NCI-H524 (cell line): ENCODE measurements at regions not wholly inside any gene's neighbourhood (a gene's known extent, or its start where the extent isn't known, plus 50 kb on each side); places are given as distances from the start of the nearest gene placed in this dataset.
"Not testable (repeated sequence)": the region's sequence is repeated elsewhere in the genome, so short reads cannot be mapped to it uniquely, and the experiment has no call there.

ENCODE experiments used
- DNase-seq, 2 experiments: peaks; one replicate each; lab custom pipeline; 2025; lab: John Stamatoyannopoulos, UW

DNA sequence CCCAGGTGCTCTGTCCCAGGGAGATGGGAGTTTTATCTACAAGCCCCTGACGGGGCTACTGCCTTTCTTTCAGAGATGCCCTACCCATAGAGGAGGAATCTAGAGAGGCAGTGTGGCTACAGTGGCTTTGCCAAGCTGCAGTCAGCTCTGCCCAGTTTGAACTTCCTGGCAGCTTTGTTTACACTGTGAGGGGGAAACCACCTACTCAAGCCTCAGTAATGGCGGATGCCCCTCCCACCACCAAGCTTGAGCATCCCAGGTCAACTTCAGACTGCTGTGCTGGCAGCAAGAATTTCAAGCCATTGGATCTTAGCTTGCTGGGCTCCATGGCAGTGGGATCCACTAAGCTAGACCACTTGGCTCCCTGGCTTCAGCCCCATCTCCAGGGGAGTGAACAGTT, 53.1 kb upstream of the TMEM252 start:
- DNase-seq = not testable (repeated sequence)

GRCh38 chr9:68595868-68596267, 55.2 kb upstream of the TMEM252 start:
- no peak for DNase-seq

DNA sequence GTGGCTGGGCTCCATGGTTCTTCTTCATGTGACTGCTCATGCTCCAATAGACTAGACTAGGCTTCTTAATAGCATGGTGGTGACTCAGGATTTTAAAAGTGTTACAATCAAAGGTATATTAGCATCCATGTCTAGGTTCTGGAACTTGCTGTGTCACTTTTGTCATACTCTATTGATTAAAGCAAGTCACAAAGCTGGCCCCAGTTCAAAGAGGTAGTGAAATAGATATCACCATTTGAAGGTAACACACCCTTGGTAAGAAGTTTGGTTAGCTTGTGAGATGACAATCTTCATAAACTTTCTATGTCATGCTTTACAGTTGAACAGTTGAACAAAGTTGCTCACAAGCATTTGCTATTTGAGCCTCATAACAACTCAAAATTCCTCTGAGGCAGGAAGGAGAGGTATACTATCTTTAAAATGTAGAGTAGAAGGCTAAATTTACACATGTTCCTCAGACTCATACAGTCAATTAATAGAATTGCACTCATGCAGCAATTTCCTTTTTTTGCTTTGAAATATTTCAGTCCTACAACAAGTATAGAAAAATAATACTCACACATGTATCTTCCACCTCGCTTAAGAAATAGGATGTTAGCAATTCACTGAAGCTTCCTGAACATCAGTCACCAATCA, 56.8 kb upstream of the TMEM252 start:
- DNase-seq = no peak

DNA sequence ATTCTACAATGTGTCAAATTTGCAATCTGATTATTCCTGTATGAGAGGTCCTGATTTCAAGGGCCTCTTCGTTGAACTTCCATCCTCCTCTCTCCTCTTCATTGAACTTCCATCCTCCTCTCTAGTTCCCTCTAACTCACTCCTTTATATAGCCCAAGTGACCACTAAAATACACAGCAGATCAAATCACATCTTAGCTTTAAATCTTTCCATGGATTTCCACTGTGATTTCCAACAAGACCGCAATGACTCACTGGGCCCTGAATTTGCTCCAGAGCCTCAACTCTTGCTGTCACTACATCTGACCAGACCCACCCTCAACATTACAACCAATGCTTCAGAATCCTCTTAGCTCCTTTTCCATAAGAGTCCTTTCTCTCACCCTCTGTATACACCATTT, 59.1 kb upstream of the TMEM252 start:
- no peak for DNase-seq

- no peak for DNase-seq
Observed at GRCh38 chr9:68601081-68601480, 60.4 kb upstream of the TMEM252 start.

GRCh38 chr9:68603371-68603770, 62.7 kb upstream of the TMEM252 start:
- no peak for DNase-seq

- DNase-seq = no peak
Observed at GRCh38 chr9:68608763-68609162, 68.1 kb upstream of the TMEM252 start.

DNA sequence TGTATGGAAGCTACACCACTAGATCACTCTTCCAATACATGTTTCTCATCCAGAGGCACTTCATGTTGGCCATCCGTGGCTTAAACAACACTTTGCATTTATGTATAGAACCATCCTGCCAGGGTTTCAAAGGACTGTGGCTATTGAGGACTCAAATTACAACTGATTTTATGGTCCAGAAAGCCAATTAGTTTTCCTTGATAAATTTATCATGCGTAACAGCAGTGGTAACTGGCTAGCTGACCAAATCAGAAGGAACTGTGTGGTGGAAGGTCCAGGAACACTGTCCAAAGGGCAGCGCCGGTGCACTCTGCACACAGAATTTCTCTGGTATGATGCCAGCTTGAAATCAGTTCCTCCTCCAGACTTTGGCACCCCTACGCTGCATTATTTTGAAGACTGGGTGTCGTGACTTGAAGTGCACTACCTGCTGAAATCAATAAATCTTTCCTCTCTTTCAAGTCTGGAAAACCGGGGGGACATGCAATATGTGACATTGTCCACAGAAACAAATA, 69.3 kb upstream of the TMEM252 start:
- no peak for DNase-seq

DNA sequence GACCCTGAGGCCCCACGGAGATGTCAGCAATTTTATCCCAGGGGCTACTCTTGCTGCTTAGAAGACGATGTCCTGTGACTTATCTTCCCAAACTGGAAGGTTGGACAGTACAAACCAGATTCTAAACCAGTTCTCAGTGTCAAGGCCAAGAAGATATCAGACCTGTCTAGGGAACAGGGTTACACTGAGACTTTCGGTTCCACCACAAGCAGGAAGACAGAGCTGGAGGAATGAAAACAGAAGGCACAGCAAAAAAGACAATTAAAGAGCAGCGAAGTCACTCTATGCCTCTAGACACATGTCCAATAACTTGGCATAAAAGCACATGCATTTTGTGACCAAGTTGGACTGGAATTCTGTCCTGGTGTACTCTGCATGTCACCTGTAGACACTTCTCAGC, 73.4 kb upstream of the TMEM252 start:
- no peak for DNase-seq

- not testable (repeated sequence) for DNase-seq
Observed at GRCh38 chr9:68617011-68617410, 76.3 kb upstream of the TMEM252 start.

GRCh38 chr9:68619072-68619471, 78.4 kb upstream of the TMEM252 start:
- DNase-seq = no peak

- DNase-seq = no peak
Observed at GRCh38 chr9:68619636-68620035, 79.0 kb upstream of the TMEM252 start.

- DNase-seq = no peak
Observed at GRCh38 chr9:68625559-68625958, 79.5 kb upstream of the PIP5K1B start.

- DNase-seq = no peak
Observed at GRCh38 chr9:68626526-68626925, 78.5 kb upstream of the PIP5K1B start.

DNA sequence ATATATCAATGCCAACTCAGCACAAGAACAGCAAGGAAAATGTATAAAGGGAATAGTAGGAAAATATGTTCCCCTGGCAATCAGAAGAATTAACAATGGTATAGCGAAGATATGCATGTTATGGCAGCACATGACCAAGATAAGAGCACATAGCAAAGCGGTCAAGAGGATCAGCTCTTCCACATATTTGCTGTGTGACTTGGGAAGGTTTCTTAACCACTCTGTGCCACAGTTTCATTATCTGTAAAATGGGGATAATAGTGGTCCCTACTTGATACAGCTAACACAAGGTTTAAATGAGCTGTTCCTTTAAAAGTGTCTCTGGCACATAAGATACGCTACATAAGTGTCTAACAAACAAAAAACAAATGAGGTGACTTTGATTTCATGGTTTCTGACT, 77.9 kb upstream of the PIP5K1B start:
- no peak for DNase-seq

DNA sequence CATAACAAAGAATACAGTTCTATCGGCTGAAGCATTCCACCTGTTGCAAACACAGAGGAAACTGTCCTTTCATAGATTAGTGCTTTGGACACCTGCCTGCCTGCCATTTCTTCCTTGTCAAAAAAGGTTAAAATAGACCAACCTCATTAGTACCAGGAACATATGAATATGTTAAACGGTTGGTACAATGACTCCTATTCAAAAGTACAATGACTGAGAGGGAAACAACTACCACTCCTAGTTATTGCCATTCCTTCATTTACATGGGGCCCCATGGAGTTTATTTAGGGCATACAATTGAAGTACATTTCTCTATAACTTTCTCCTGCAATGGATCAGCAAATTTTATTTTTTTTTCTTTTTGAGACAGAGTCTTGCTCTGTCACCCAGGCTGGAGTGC, 77.4 kb upstream of the PIP5K1B start:
- no peak for DNase-seq

- no peak for DNase-seq
Observed at GRCh38 chr9:68629042-68629441, 76.0 kb upstream of the PIP5K1B start.

- DNase-seq = no peak
Observed at GRCh38 chr9:68631811-68632210, 73.2 kb upstream of the PIP5K1B start.

DNA sequence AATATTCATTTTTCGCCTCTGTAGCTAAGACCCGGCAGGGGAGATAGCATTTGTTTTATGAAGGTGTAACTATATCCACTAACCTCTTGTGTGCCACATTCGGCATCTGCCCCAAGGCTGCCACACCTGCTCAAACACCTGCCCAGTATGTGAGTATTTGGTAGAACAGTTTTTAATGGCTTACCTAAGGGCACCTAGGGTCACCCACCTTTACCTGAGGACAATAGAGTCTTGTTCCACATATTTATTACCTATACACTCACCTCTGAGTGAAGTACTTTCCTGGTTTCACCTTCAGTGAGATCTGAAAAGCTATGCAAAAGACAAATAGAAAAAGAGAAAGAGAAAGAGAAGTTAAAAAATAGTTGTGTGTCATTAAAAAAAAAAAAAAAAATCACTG, 68.0 kb upstream of the PIP5K1B start:
- DNase-seq = no peak

GRCh38 chr9:68639261-68639660, 65.8 kb upstream of the PIP5K1B start:
- not testable (repeated sequence) for DNase-seq

- no peak for DNase-seq
Observed at GRCh38 chr9:68640421-68641089, 64.5 kb upstream of the PIP5K1B start.

GRCh38 chr9:68643901-68644809, 60.9 kb upstream of the PIP5K1B start:
- DNase-seq = no peak

DNA sequence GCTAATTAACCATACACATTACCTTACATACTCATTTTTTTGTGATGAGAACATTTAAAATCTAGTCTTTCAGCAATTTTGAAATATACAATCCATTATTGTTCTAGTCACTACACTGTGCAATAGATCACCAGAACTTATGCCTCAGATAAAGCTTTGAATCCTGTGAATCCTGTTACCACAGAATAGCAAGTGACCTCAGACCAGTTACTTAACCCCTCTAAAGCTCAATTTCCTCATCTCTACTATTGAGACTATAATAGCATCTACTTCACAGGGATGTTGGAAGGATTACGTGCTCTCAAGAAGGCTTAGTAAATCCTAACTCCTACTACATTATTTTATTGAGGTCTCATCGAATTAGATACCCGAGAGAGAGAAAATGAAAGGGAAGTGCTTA, 60.2 kb upstream of the PIP5K1B start:
- peak in 1 of 2 experiments; percentile 2 for DNase-seq
